GM23338 (cell line): ENCODE measurements at regions not wholly inside any gene's neighbourhood (a gene's known extent, or its start where the extent isn't known, plus 50 kb on each side); places are given as distances from the start of the nearest gene placed in this dataset.

Experiments
- ATAC-seq: fragments of 200-7000 bp; cut with Tn5 transposase; 3 replicates; pipeline ENCODE4 v1.9.1; 2020
- DNase-seq: peaks from one replicate; pipeline ENCODE4 v3.0.0-alpha.2; 2015; ENCODE audit warnings: low spot score
- H2AFZ ChIP-seq: fragments of 200-600 bp; sonication (generic); 2 replicates; pipeline ENCODE4 v1.8.0; 2016; ENCODE audit warnings: antibody characterized with exemption, mild to moderate bottlenecking, moderate library complexity
- H3F3A ChIP-seq: fragments of 200-600 bp; sonication (generic); replicated peaks from 2 replicates; pipeline ENCODE4 v1.8.0; 2017; ENCODE audit warnings: antibody characterized with exemption, mixed run types, low read depth
- H3K27ac ChIP-seq: fragments of 200-600 bp; sonication (generic); 2 replicates; pipeline ENCODE4 v1.6.1; 2016; ENCODE audit warnings: low read depth
- H3K27me3 ChIP-seq: fragments of 200-600 bp; sonication (generic); 2 replicates; pipeline ENCODE4 v1.8.0; 2016; ENCODE audit warnings: mild to moderate bottlenecking, mixed run types, moderate library complexity; ENCODE audit not compliant: insufficient read depth
- H3K36me3 ChIP-seq: fragments of 200-600 bp; sonication (generic); 2 replicates; pipeline ENCODE4 v1.8.0; 2016; ENCODE audit warnings: mild to moderate bottlenecking; ENCODE audit not compliant: insufficient read depth
- H3K4me1 ChIP-seq: fragments of 200-600 bp; sonication (generic); 2 replicates; pipeline ENCODE4 v1.8.0; 2016; ENCODE audit warnings: mild to moderate bottlenecking, moderate library complexity; ENCODE audit not compliant: insufficient read depth
- H3K4me2 ChIP-seq: fragments of 200-600 bp; sonication (generic); 2 replicates; pipeline ENCODE4 v1.7.1; 2017; ENCODE audit warnings: mixed run types
- H3K4me3 ChIP-seq: fragments of 200-600 bp; sonication (generic); 2 replicates; pipeline ENCODE4 v1.6.1; 2016; ENCODE audit warnings: mixed run types
- H3K79me2 ChIP-seq: fragments of 200-600 bp; sonication (generic); replicated peaks from 2 replicates; pipeline ENCODE4 v1.8.0; 2017; ENCODE audit warnings: mild to moderate bottlenecking; ENCODE audit not compliant: insufficient read depth
- H3K9me2 ChIP-seq: fragments of 200-600 bp; sonication (generic); 2 replicates; pipeline ENCODE4 v1.8.0; 2017; ENCODE audit not compliant: insufficient read depth
- H4K20me1 ChIP-seq: fragments of 200-600 bp; sonication (generic); replicated peaks from 2 replicates; pipeline ENCODE4 v1.8.0; 2017; ENCODE audit warnings: mild to moderate bottlenecking; ENCODE audit not compliant: insufficient read depth
- H3K27ac Mint-ChIP-seq: 2 replicates; pipeline ENCODE4 v1.8.0; 2020; ENCODE audit warnings: inconsistent platforms, mild to moderate bottlenecking, moderate library complexity, mixed read lengths
- H3K27me3 Mint-ChIP-seq: 3 replicates; pipeline ENCODE4 v1.8.0; 2022; ENCODE audit warnings: low read depth, mild to moderate bottlenecking, moderate library complexity, mixed read lengths, inconsistent platforms; ENCODE audit not compliant: insufficient read depth, poor library complexity
- H3K36me3 Mint-ChIP-seq: 3 replicates; pipeline ENCODE4 v1.8.0; 2021; ENCODE audit warnings: low read depth, mild to moderate bottlenecking, inconsistent platforms, moderate library complexity, mixed read lengths
- H3K4me1 Mint-ChIP-seq: 3 replicates; pipeline ENCODE4 v1.8.0; 2020; ENCODE audit warnings: mild to moderate bottlenecking, inconsistent platforms, mixed read lengths
- H3K4me3 Mint-ChIP-seq: 3 replicates; pipeline ENCODE4 v1.8.0; 2021; ENCODE audit warnings: moderate library complexity, mild to moderate bottlenecking, inconsistent platforms, mixed read lengths
- H3K9me3 Mint-ChIP-seq: 3 replicates; pipeline ENCODE4 v1.8.0; 2020; ENCODE audit warnings: moderate library complexity, mild to moderate bottlenecking, inconsistent platforms, mixed read lengths
- CREB1 ChIP-seq: fragments of 250-450 bp; sonication (Bioruptor Pico); IDR thresholded peaks from 2 replicates; pipeline ENCODE4 v1.5.0; 2020; ENCODE audit warnings: low read depth, mild to moderate bottlenecking, moderate library complexity
- CTCF ChIP-seq, 2 experiments: fragments of 200-600 bp in 1 of 2; sonication (generic) in 1 of 2; conservative IDR thresholded peaks; 2 replicates each; pipeline versions ENCODE4 v1.5.1 to v1.6.1; 2016 to 2017; ENCODE audit warnings: antibody characterized with exemption in 2 of 2, low read depth in 2 of 2, mild to moderate bottlenecking in 2 of 2, moderate library complexity in 1 of 2
- ETS1 ChIP-seq: IDR thresholded peaks from 2 replicates; pipeline ENCODE4 v1.6.1; 2016; ENCODE audit warnings: antibody characterized with exemption
- EZH2 ChIP-seq: fragments of 200-600 bp; sonication (generic); IDR thresholded peaks from one replicate; pipeline ENCODE4 v1.8.0; 2017; ENCODE audit warnings: antibody characterized with exemption, mild to moderate bottlenecking, low read depth; ENCODE audit not compliant: unreplicated experiment
- EZH2phosphoT487 ChIP-seq: fragments of 200-600 bp; sonication (generic); IDR thresholded peaks from one replicate; pipeline ENCODE4 v1.8.1; 2018; ENCODE audit warnings: antibody characterized with exemption; ENCODE audit not compliant: unreplicated experiment
- JUNB ChIP-seq: IDR thresholded peaks from one replicate; pipeline ENCODE4 v1.6.1; 2016; ENCODE audit warnings: antibody characterized with exemption; ENCODE audit not compliant: unreplicated experiment
- NANOG ChIP-seq: IDR thresholded peaks from 2 replicates; pipeline ENCODE4 v1.6.1; 2016; ENCODE audit warnings: antibody characterized with exemption, borderline replicate concordance
- POLR2AphosphoS5 ChIP-seq: IDR thresholded peaks from 2 replicates; pipeline ENCODE4 v1.6.1; 2016; ENCODE audit warnings: antibody characterized with exemption, low read depth
- STAT1 ChIP-seq: IDR thresholded peaks from one replicate; pipeline ENCODE4 v1.6.1; 2016; ENCODE audit warnings: antibody characterized with exemption; ENCODE audit not compliant: unreplicated experiment
- ZNF114 ChIP-seq: fragments of 250-450 bp; sonication (Bioruptor Pico); IDR thresholded peaks from 2 replicates; pipeline ENCODE4 v1.5.0; 2020; ENCODE audit warnings: mild to moderate bottlenecking, moderate library complexity
- ZNF331 ChIP-seq: fragments of 250-450 bp; sonication (Bioruptor Pico); IDR thresholded peaks from 2 replicates; pipeline ENCODE4 v1.5.0; 2020; ENCODE audit warnings: low read depth, mild to moderate bottlenecking, moderate library complexity
- TF ChIP-seq, protein P1 (sequence below): fragments of 250-450 bp; sonication (Bioruptor Pico); IDR thresholded peaks from 2 replicates; pipeline ENCODE4 v1.5.0; 2020; ENCODE audit warnings: mild to moderate bottlenecking, moderate library complexity
- TF ChIP-seq, protein P2 (sequence below): IDR thresholded peaks from one replicate; pipeline ENCODE4 v1.6.1; 2018; ENCODE audit warnings: antibody characterized with exemption; ENCODE audit not compliant: unreplicated experiment

DNA sequence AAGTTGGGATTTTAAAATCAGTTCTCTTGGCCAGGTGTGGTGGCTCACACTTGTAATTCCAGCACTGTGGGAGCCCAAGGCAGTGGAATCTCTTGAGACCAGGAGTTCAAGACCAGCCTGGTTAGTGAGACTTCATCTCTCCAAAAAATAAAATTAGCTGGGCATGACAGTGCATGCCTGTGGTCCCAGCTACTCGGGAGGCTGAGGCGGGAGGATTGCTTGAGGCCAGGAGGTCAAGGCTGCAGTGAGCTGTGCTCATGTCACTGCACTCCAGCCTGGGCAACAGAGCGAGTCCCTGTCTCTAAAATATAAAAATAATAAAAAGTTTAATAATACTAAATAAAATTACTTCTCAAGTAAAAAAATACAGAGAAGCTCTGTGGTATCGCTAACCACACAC is 77.5 kb downstream of the FOXA2 start:
- Histone ChIP-seq H3K27me3 (no peaks in the 10 kb centered on the region), H4K20me1 (no peaks in the 10 kb centered on the region), H2AFZ (no peak overlapping the region), H3K4me1 (no peaks in the 10 kb centered on the region), H3K27ac (no peak overlapping the region), H3K4me2 (no peak overlapping the region), H3K79me2 (no peaks in the 10 kb centered on the region), H3K4me3 (no peak overlapping the region), H3F3A (no peaks in the 10 kb centered on the region), H3K9me2 (peaks cover 6% of the 10 kb centered on the region; the same call in 1 of the 2 replicates), H3K36me3 (no peaks in the 10 kb centered on the region)
- H3K4me1 Mint-ChIP-seq, result peaks cover 7% of the 10 kb centered on the region; the same call in 1 of the 3 replicates
- no peak for ATAC-seq
- no peak for DNase-seq
- H3K4me3 Mint-ChIP-seq, result no peak overlapping the region
- no peak for TF ChIP-seq ZNF331 (CRISPR knock-in tag)
- TF ChIP-seq CTCF (conservative IDR thresholded peaks at IDR 0.05; ENCODE audit: low read depth in 2 of 2), result no peak
- no peak for TF ChIP-seq EZH2
- TF ChIP-seq ZNF114 (CRISPR knock-in tag), result no peak
- TF ChIP-seq, protein P1, sequence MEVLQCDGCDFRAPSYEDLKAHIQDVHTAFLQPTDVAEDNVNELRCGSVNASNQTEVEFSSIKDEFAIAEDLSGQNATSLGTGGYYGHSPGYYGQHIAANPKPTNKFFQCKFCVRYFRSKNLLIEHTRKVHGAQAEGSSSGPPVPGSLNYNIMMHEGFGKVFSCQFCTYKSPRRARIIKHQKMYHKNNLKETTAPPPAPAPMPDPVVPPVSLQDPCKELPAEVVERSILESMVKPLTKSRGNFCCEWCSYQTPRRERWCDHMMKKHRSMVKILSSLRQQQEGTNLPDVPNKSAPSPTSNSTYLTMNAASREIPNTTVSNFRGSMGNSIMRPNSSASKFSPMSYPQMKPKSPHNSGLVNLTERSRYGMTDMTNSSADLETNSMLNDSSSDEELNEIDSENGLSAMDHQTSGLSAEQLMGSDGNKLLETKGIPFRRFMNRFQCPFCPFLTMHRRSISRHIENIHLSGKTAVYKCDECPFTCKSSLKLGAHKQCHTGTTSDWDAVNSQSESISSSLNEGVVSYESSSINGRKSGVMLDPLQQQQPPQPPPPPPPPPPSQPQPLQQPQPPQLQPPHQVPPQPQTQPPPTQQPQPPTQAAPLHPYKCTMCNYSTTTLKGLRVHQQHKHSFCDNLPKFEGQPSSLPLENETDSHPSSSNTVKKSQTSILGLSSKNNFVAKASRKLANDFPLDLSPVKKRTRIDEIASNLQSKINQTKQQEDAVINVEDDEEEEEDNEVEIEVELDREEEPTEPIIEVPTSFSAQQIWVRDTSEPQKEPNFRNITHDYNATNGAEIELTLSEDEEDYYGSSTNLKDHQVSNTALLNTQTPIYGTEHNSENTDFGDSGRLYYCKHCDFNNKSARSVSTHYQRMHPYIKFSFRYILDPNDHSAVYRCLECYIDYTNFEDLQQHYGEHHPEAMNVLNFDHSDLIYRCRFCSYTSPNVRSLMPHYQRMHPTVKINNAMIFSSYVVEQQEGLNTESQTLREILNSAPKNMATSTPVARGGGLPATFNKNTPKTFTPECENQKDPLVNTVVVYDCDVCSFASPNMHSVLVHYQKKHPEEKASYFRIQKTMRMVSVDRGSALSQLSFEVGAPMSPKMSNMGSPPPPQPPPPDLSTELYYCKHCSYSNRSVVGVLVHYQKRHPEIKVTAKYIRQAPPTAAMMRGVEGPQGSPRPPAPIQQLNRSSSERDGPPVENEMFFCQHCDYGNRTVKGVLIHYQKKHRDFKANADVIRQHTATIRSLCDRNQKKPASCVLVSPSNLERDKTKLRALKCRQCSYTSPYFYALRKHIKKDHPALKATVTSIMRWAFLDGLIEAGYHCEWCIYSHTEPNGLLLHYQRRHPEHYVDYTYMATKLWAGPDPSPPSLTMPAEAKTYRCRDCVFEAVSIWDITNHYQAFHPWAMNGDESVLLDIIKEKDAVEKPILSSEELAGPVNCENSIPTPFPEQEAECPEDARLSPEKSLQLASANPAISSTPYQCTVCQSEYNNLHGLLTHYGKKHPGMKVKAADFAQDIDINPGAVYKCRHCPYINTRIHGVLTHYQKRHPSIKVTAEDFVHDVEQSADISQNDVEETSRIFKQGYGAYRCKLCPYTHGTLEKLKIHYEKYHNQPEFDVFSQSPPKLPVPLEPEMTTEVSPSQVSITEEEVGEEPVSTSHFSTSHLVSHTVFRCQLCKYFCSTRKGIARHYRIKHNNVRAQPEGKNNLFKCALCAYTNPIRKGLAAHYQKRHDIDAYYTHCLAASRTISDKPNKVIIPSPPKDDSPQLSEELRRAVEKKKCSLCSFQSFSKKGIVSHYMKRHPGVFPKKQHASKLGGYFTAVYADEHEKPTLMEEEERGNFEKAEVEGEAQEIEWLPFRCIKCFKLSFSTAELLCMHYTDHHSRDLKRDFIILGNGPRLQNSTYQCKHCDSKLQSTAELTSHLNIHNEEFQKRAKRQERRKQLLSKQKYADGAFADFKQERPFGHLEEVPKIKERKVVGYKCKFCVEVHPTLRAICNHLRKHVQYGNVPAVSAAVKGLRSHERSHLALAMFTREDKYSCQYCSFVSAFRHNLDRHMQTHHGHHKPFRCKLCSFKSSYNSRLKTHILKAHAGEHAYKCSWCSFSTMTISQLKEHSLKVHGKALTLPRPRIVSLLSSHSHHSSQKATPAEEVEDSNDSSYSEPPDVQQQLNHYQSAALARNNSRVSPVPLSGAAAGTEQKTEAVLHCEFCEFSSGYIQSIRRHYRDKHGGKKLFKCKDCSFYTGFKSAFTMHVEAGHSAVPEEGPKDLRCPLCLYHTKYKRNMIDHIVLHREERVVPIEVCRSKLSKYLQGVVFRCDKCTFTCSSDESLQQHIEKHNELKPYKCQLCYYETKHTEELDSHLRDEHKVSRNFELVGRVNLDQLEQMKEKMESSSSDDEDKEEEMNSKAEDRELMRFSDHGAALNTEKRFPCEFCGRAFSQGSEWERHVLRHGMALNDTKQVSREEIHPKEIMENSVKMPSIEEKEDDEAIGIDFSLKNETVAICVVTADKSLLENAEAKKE (CRISPR knock-in tag), result no peak
- no peak for TF ChIP-seq ETS1
- TF ChIP-seq CREB1 (CRISPR knock-in tag), result no peak
- TF ChIP-seq EZH2phosphoT487, result no peak
- no peak for TF ChIP-seq STAT1
- TF ChIP-seq NANOG, result no peak
- TF ChIP-seq, protein P2, sequence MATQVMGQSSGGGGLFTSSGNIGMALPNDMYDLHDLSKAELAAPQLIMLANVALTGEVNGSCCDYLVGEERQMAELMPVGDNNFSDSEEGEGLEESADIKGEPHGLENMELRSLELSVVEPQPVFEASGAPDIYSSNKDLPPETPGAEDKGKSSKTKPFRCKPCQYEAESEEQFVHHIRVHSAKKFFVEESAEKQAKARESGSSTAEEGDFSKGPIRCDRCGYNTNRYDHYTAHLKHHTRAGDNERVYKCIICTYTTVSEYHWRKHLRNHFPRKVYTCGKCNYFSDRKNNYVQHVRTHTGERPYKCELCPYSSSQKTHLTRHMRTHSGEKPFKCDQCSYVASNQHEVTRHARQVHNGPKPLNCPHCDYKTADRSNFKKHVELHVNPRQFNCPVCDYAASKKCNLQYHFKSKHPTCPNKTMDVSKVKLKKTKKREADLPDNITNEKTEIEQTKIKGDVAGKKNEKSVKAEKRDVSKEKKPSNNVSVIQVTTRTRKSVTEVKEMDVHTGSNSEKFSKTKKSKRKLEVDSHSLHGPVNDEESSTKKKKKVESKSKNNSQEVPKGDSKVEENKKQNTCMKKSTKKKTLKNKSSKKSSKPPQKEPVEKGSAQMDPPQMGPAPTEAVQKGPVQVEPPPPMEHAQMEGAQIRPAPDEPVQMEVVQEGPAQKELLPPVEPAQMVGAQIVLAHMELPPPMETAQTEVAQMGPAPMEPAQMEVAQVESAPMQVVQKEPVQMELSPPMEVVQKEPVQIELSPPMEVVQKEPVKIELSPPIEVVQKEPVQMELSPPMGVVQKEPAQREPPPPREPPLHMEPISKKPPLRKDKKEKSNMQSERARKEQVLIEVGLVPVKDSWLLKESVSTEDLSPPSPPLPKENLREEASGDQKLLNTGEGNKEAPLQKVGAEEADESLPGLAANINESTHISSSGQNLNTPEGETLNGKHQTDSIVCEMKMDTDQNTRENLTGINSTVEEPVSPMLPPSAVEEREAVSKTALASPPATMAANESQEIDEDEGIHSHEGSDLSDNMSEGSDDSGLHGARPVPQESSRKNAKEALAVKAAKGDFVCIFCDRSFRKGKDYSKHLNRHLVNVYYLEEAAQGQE, result no peak
- no peak for TF ChIP-seq POLR2AphosphoS5
- no peak for TF ChIP-seq JUNB
- H3K27ac Mint-ChIP-seq, result no peak overlapping the region
- H3K9me3 Mint-ChIP-seq, result no peaks in the 10 kb centered on the region
- peaks cover 5% of the 10 kb centered on the region for H3K27me3 Mint-ChIP-seq
- no peaks in the 10 kb centered on the region; the same call in 2 of the 3 replicates for H3K36me3 Mint-ChIP-seq
